Smooth muscle cell (in vitro differentiated cells): ENCODE measurements at regions not wholly inside any gene's neighbourhood (a gene's known extent, or its start where the extent isn't known, plus 50 kb on each side); places are given as distances from the start of the nearest gene placed in this dataset.

Source experiments
- DNase-seq: peaks from one replicate; lab custom pipeline; 2025; ENCODE audit not compliant: unreplicated experiment; lab: John Stamatoyannopoulos, UW
- H2AFZ ChIP-seq: fragments of 200-600 bp; sonication (generic); 2 replicates; pipeline ENCODE4 v1.6.0; 2016; ENCODE audit warnings: antibody characterized with exemption, low read depth, mild to moderate bottlenecking
- H3F3A ChIP-seq: fragments of 200-600 bp; sonication (generic); 2 replicates; pipeline ENCODE4 v1.6.0; 2017; ENCODE audit warnings: antibody characterized with exemption, low read depth
- H3K27ac ChIP-seq: fragments of 200-600 bp; sonication (generic); 2 replicates; pipeline ENCODE4 v1.5.1; 2016; ENCODE audit warnings: low read depth, mild to moderate bottlenecking
- H3K27me3 ChIP-seq: fragments of 200-600 bp; sonication (generic); 2 replicates; pipeline ENCODE4 v1.6.1; 2016; ENCODE audit warnings: low read depth, mild to moderate bottlenecking
- H3K36me3 ChIP-seq: fragments of 200-600 bp; sonication (generic); 2 replicates; pipeline ENCODE4 v1.5.1; 2016; ENCODE audit warnings: low read depth
- H3K4me1 ChIP-seq: fragments of 200-600 bp; sonication (generic); 2 replicates; pipeline ENCODE4 v1.5.1; 2016; ENCODE audit warnings: low read depth
- H3K4me2 ChIP-seq: fragments of 200-600 bp; sonication (generic); 2 replicates; pipeline ENCODE4 v1.6.0; 2016; ENCODE audit warnings: mild to moderate bottlenecking
- H3K4me3 ChIP-seq: fragments of 200-600 bp; sonication (generic); 2 replicates; pipeline ENCODE4 v1.5.1; 2016; ENCODE audit warnings: mild to moderate bottlenecking
- H3K79me2 ChIP-seq: fragments of 200-600 bp; sonication (generic); 2 replicates; pipeline ENCODE4 v1.6.0; 2016; ENCODE audit warnings: low read depth, mild to moderate bottlenecking
- H3K9ac ChIP-seq: fragments of 200-600 bp; sonication (generic); 2 replicates; pipeline ENCODE4 v1.6.0; 2016; ENCODE audit warnings: low read depth
- H3K9me3 ChIP-seq: fragments of 200-600 bp; sonication (generic); replicated peaks from 2 replicates; pipeline ENCODE4 v1.5.1; 2016; ENCODE audit warnings: low read depth
- H4K20me1 ChIP-seq: fragments of 200-600 bp; sonication (generic); 2 replicates; pipeline ENCODE4 v1.6.0; 2016; ENCODE audit warnings: low read depth
- CTCF ChIP-seq: fragments of 200-600 bp; sonication (generic); IDR thresholded peaks from 2 replicates; pipeline ENCODE4 v1.5.1; 2017; ENCODE audit warnings: borderline replicate concordance, mild to moderate bottlenecking, antibody characterized with exemption; ENCODE audit not compliant: insufficient read depth, poor library complexity, severe bottlenecking
- WGBS: methylation state at CpG from one replicate; pipeline ENCODE4 v1.1.7; 2016; ENCODE audit warnings: low lambda C conversion rate; 5-methylcytosine and 5-hydroxymethylcytosine counted together

GRCh38 chr3:159870723-159871122, 117.9 kb upstream of the IL12A start:
- 96% methylated on average over 1 of the region's 1 CpG for WGBS
- H3K27ac ChIP-seq, result no peak overlapping the region
- peaks cover 43% of the 10 kb centered on the region for H3K79me2 ChIP-seq

DNA sequence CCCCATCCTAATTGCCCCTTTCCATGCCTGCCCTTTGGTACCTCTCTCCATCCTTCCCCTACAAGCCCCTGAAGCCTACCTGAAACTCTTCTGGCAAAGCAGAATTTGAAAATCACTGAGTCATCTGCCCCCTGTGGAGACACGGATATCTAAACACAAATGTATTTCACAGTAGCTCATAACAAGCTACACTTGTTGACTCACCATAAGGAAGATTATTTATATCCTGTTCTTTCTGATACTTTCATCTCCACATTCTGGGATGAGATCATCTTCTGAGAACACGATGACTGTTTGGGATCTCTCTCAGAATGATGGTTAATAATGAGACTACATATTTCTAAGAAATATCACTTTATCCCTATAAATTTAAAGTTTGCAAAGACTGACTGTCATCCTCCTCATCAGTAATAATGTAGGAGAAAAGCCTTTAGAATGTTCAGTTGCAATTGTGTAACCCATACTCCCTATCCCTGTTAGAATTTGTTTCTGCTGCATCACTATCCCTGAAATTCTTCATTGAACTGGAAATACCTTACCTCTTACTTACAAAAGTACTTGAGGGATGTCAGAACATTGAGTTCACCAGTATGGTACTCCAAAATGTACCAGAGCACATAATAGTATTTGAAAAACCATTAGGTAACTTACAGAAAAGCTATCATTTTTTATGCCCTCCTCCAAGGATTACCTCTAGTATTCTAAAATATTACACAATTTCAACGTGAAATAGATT, 116.1 kb upstream of the IL12A start:
- WGBS, result 40% methylated on average over 3 of the region's 3 CpGs
- Histone ChIP-seq H3K79me2 (peaks cover 41% of the 10 kb centered on the region), H4K20me1 (peaks cover 6% of the 10 kb centered on the region), H3F3A (peaks cover 14% of the 10 kb centered on the region), H3K4me1 (peaks cover 9% of the 10 kb centered on the region), H3K9ac (peak overlapping the region; percentile 17), H3K27ac (peak overlapping the region; percentile 83), H2AFZ (no peak overlapping the region), H3K4me2 (no peak overlapping the region), H3K4me3 (no peak overlapping the region), H3K36me3 (no peaks in the 10 kb centered on the region), H3K27me3 (no peaks in the 10 kb centered on the region), H3K9me3 (no peaks in the 10 kb centered on the region)
- DNase-seq, result no peak
- peak; percentile 14 for TF ChIP-seq CTCF

More at GRCh38 chr3:159870723-159871122, 117.9 kb upstream of the IL12A start:
- Histone ChIP-seq H3K4me1 (peaks cover 9% of the 10 kb centered on the region), H3K27me3 (no peaks in the 10 kb centered on the region), H3K9ac (no peak overlapping the region), H3K9me3 (no peaks in the 10 kb centered on the region), H4K20me1 (peaks cover 9% of the 10 kb centered on the region), H3F3A (peaks cover 14% of the 10 kb centered on the region), H3K4me3 (no peak overlapping the region), H2AFZ (no peak overlapping the region), H3K4me2 (no peak overlapping the region), H3K36me3 (no peaks in the 10 kb centered on the region)
- TF ChIP-seq CTCF, result no peak
- no peak for DNase-seq

GRCh38 chr3:159875116-159875515, 113.5 kb upstream of the IL12A start:
- peaks cover 14% of the 10 kb centered on the region for H3F3A ChIP-seq
- H3K9ac ChIP-seq, result no peak overlapping the region
- no peak overlapping the region for H2AFZ ChIP-seq
- H3K79me2 ChIP-seq, result peaks cover 35% of the 10 kb centered on the region
- H3K27ac ChIP-seq, result no peak overlapping the region
- no peak overlapping the region for H3K4me3 ChIP-seq
- H3K4me2 ChIP-seq, result no peak overlapping the region
- no peak for TF ChIP-seq CTCF
- peaks cover 9% of the 10 kb centered on the region for H3K4me1 ChIP-seq
- H4K20me1 ChIP-seq, result peaks cover 6% of the 10 kb centered on the region
- H3K36me3 ChIP-seq, result no peaks in the 10 kb centered on the region
- H3K9me3 ChIP-seq, result no peaks in the 10 kb centered on the region
- DNase-seq, result no peak
- H3K27me3 ChIP-seq, result no peaks in the 10 kb centered on the region

DNA sequence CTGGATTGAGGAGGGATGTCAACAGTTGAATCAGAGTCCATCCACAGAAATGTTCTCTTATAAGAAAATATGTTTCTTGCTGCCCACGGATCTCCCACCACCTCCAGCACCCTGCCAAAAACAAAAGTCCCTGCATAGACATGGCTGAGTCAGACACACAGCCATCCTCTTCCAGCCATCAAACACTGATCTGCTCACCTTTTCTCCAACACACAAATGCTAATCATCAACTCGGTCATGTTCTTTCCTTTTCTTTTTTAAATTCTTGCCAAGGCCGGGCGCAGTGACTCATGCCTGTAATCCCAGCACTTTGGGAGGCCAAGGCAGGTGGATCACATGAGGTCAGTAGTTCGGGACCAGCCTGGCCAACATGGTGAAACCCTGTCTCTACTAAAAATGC, 110.7 kb upstream of the IL12A start:
- no peak for TF ChIP-seq CTCF
- Histone ChIP-seq H4K20me1 (peaks cover 7% of the 10 kb centered on the region), H3K36me3 (no peaks in the 10 kb centered on the region), H3F3A (peaks cover 5% of the 10 kb centered on the region), H3K27me3 (no peaks in the 10 kb centered on the region), H2AFZ (no peak overlapping the region), H3K79me2 (peaks cover 26% of the 10 kb centered on the region), H3K27ac (no peak overlapping the region), H3K4me2 (no peak overlapping the region), H3K4me3 (no peak overlapping the region), H3K4me1 (peaks cover 11% of the 10 kb centered on the region), H3K9ac (no peak overlapping the region), H3K9me3 (no peaks in the 10 kb centered on the region)
- WGBS, result 77% methylated on average over 5 of the region's 5 CpGs
- no peak for DNase-seq
